WTC11 (cell line): ENCODE measurements at regions not wholly inside any gene's neighbourhood (a gene's known extent, or its start where the extent isn't known, plus 50 kb on each side); places are given as distances from the start of the nearest gene placed in this dataset.

ENCODE experiments used
- SMAD4 ChIP-seq: sonication (generic); formaldehyde crosslinking; IDR thresholded peaks from 2 replicates; pipeline ENCODE4 v1.8.0; 2022; ENCODE audit warnings: mild to moderate bottlenecking, missing genetic modification reagents
- SOX15 ChIP-seq: fragments of 250-450 bp; sonication (Bioruptor Pico); IDR thresholded peaks from 2 replicates; pipeline ENCODE4 v1.9.0; 2021; ENCODE audit warnings: mild to moderate bottlenecking
- TEAD1 ChIP-seq: sonication (generic); formaldehyde crosslinking; IDR thresholded peaks from 2 replicates; pipeline ENCODE4 v1.8.0; 2022; ENCODE audit warnings: mild to moderate bottlenecking, missing genetic modification reagents
- TF ChIP-seq, protein P1 (sequence below): fragments of 200-600 bp; IDR thresholded peaks from 2 replicates; pipeline ENCODE4 v1.8.0; 2022; ENCODE audit warnings: antibody characterized with exemption
- TF ChIP-seq, protein P2 (sequence below): sonication (generic); formaldehyde crosslinking; IDR thresholded peaks from 2 replicates; pipeline ENCODE4 v1.8.1; 2022; ENCODE audit warnings: missing genetic modification reagents, borderline replicate concordance
- TF ChIP-seq, protein P3 (sequence below): sonication (generic); formaldehyde crosslinking; IDR thresholded peaks from 2 replicates; pipeline ENCODE4 v1.8.0; 2022; ENCODE audit warnings: mild to moderate bottlenecking, missing genetic modification reagents
- TF ChIP-seq, protein P4 (sequence below): sonication (generic); formaldehyde crosslinking; IDR thresholded peaks from 2 replicates; pipeline ENCODE4 v1.8.1; 2023; ENCODE audit warnings: mild to moderate bottlenecking, missing genetic modification reagents, moderate library complexity

DNA sequence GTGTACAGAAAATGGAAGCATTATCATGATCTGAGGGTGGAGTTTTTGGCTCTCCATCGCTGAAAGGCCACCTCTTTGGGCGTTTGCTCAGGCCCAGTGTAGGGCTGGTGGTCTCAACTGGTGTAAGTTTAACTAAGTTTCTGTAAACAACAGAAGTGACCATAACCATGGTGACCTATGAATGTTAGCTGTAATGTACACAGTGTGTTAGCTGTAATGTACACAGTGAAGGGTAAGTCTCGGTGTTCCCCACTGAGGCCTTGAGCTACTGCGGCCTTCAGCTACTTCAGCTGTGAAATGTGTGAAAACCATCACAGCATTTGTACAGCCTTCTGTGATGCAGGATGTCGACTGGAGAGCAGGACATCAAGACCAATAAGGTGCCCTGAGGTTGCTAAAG lies 185.2 kb downstream of the MYLK4 start:
- TF ChIP-seq, protein P1, sequence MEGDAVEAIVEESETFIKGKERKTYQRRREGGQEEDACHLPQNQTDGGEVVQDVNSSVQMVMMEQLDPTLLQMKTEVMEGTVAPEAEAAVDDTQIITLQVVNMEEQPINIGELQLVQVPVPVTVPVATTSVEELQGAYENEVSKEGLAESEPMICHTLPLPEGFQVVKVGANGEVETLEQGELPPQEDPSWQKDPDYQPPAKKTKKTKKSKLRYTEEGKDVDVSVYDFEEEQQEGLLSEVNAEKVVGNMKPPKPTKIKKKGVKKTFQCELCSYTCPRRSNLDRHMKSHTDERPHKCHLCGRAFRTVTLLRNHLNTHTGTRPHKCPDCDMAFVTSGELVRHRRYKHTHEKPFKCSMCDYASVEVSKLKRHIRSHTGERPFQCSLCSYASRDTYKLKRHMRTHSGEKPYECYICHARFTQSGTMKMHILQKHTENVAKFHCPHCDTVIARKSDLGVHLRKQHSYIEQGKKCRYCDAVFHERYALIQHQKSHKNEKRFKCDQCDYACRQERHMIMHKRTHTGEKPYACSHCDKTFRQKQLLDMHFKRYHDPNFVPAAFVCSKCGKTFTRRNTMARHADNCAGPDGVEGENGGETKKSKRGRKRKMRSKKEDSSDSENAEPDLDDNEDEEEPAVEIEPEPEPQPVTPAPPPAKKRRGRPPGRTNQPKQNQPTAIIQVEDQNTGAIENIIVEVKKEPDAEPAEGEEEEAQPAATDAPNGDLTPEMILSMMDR, result no peak
- TF ChIP-seq SMAD4, result no peak
- TF ChIP-seq SOX15 (CRISPR knock-in tag), result no peak
- TF ChIP-seq TEAD1 (CRISPR knock-in tag), result no peak
- TF ChIP-seq, protein P2, sequence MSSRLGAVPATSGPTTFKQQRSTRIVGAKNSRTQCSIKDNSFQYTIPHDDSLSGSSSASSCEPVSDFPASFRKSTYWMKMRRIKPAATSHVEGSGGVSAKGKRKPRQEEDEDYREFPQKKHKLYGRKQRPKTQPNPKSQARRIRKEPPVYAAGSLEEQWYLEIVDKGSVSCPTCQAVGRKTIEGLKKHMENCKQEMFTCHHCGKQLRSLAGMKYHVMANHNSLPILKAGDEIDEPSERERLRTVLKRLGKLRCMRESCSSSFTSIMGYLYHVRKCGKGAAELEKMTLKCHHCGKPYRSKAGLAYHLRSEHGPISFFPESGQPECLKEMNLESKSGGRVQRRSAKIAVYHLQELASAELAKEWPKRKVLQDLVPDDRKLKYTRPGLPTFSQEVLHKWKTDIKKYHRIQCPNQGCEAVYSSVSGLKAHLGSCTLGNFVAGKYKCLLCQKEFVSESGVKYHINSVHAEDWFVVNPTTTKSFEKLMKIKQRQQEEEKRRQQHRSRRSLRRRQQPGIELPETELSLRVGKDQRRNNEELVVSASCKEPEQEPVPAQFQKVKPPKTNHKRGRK (CRISPR knock-in tag), result no peak
- TF ChIP-seq, protein P3, sequence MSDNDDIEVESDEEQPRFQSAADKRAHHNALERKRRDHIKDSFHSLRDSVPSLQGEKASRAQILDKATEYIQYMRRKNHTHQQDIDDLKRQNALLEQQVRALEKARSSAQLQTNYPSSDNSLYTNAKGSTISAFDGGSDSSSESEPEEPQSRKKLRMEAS (CRISPR knock-in tag), result no peak
- TF ChIP-seq, protein P4, sequence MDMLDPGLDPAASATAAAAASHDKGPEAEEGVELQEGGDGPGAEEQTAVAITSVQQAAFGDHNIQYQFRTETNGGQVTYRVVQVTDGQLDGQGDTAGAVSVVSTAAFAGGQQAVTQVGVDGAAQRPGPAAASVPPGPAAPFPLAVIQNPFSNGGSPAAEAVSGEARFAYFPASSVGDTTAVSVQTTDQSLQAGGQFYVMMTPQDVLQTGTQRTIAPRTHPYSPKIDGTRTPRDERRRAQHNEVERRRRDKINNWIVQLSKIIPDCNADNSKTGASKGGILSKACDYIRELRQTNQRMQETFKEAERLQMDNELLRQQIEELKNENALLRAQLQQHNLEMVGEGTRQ (CRISPR knock-in tag), result no peak
